Nephron progenitor cell (in vitro differentiated cells): ENCODE measurements at regions not wholly inside any gene's neighbourhood (a gene's known extent, or its start where the extent isn't known, plus 50 kb on each side); places are given as distances from the start of the nearest gene placed in this dataset.

Experiments
- DNase-seq: peaks from one replicate; pipeline ENCODE4 v3.0.0; 2021
- H3K27ac Mint-ChIP-seq: 2 replicates; pipeline ENCODE4 v1.8.0; 2021; ENCODE audit warnings: mild to moderate bottlenecking, moderate library complexity, mixed read lengths
- H3K27me3 Mint-ChIP-seq: 2 replicates; pipeline ENCODE4 v1.8.0; 2021; ENCODE audit warnings: mild to moderate bottlenecking, low read depth, mixed read lengths; ENCODE audit not compliant: poor library complexity
- H3K36me3 Mint-ChIP-seq: 2 replicates; pipeline ENCODE4 v1.8.0; 2021; ENCODE audit warnings: low read depth, mixed read lengths
- H3K4me1 Mint-ChIP-seq: 2 replicates; pipeline ENCODE4 v1.8.0; 2021; ENCODE audit warnings: mixed read lengths
- H3K4me3 Mint-ChIP-seq: 2 replicates; pipeline ENCODE4 v1.8.0; 2021; ENCODE audit warnings: mild to moderate bottlenecking, moderate library complexity, mixed read lengths
- H3K9me3 Mint-ChIP-seq: 2 replicates; pipeline ENCODE4 v1.8.0; 2021; ENCODE audit warnings: mild to moderate bottlenecking, moderate library complexity, mixed read lengths
- CTCF ChIP-seq: fragments of 200-600 bp; sonication (generic); IDR thresholded peaks from 2 replicates; pipeline ENCODE4 v1.5.0; 2021; ENCODE audit warnings: antibody characterized with exemption

GRCh38 chr5:5800801-5801761 lies 378.6 kb downstream of the ICE1 start:
- H3K9me3 Mint-ChIP-seq: no peaks in the 10 kb centered on the region
- peaks cover 15% of the 10 kb centered on the region for H3K27me3 Mint-ChIP-seq
- DNase-seq: no peak
- no peak overlapping the region for H3K4me3 Mint-ChIP-seq
- no peaks in the 10 kb centered on the region for H3K36me3 Mint-ChIP-seq
- TF ChIP-seq CTCF: no peak
- H3K27ac Mint-ChIP-seq: no peak overlapping the region
- H3K4me1 Mint-ChIP-seq: no peaks in the 10 kb centered on the region

GRCh38 chr5:5799826-5800225 lies 377.3 kb downstream of the ICE1 start:
- Mint-ChIP-seq H3K4me1 (no peaks in the 10 kb centered on the region), H3K36me3 (no peaks in the 10 kb centered on the region), H3K27ac (no peak overlapping the region), H3K9me3 (no peaks in the 10 kb centered on the region), H3K27me3 (peaks cover 15% of the 10 kb centered on the region), H3K4me3 (no peak overlapping the region)
- no peak for TF ChIP-seq CTCF
- DNase-seq: no peak

- H3K9me3 Mint-ChIP-seq: no peaks in the 10 kb centered on the region
- DNase-seq: no peak
- peaks cover 9% of the 10 kb centered on the region for H3K27me3 Mint-ChIP-seq
- H3K4me3 Mint-ChIP-seq: no peak overlapping the region
- no peaks in the 10 kb centered on the region for H3K4me1 Mint-ChIP-seq
- TF ChIP-seq CTCF: no peak
- no peak overlapping the region for H3K27ac Mint-ChIP-seq
- H3K36me3 Mint-ChIP-seq: no peaks in the 10 kb centered on the region
Observed at GRCh38 chr5:5799229-5799628, 376.8 kb downstream of the ICE1 start.

- H3K4me1 Mint-ChIP-seq: peaks cover 5% of the 10 kb centered on the region
Observed at GRCh38 chr5:5798462-5798861, 376.0 kb downstream of the ICE1 start.

GRCh38 chr5:5798041-5798440 lies 375.6 kb downstream of the ICE1 start:
- Mint-ChIP-seq H3K36me3 (no peaks in the 10 kb centered on the region), H3K4me3 (no peak overlapping the region), H3K27me3 (peaks cover 5% of the 10 kb centered on the region), H3K27ac (no peak overlapping the region), H3K9me3 (no peaks in the 10 kb centered on the region), H3K4me1 (peaks cover 9% of the 10 kb centered on the region)
- no peak for DNase-seq
- TF ChIP-seq CTCF: no peak

More at GRCh38 chr5:5798462-5798861, 376.0 kb downstream of the ICE1 start:
- Mint-ChIP-seq H3K36me3 (no peaks in the 10 kb centered on the region), H3K27me3 (peaks cover 7% of the 10 kb centered on the region), H3K9me3 (no peaks in the 10 kb centered on the region), H3K27ac (no peak overlapping the region), H3K4me3 (no peak overlapping the region)
- TF ChIP-seq CTCF: no peak
- DNase-seq: no peak
